ENCODE measurements at regions not wholly inside any gene's neighbourhood (a gene's known extent, or its start where the extent isn't known, plus 50 kb on each side); places are given as distances from the start of the nearest gene placed in this dataset.

- DNase-seq = peak; percentile 54 to 69
These were observed 339.7 kb downstream of the HGF start for GRCh38 chr7:81430150-81430549.

GRCh38 chr7:81427461-81427860, 342.4 kb downstream of the HGF start:
- no peaks in the 10 kb centered on the region for H3K36me3 ChIP-seq
- no peaks in the 10 kb centered on the region for H3K27me3 ChIP-seq
- no peak overlapping the region for H3K27ac ChIP-seq
- no peak for DNase-seq
- no peaks in the 10 kb centered on the region for H3K9me3 ChIP-seq (replicated peaks)
- H3K4me1 ChIP-seq = peaks cover 4% of the 10 kb centered on the region
- H3K4me3 ChIP-seq = no peak overlapping the region

More at GRCh38 chr7:81430150-81430549, 339.7 kb downstream of the HGF start:
- Histone ChIP-seq H3K9me3 (replicated peaks) (no peaks in the 10 kb centered on the region), H3K27me3 (no peaks in the 10 kb centered on the region), H3K4me3 (no peak overlapping the region), H3K27ac (no peak overlapping the region), H3K36me3 (no peaks in the 10 kb centered on the region), H3K4me1 (peaks cover 4% of the 10 kb centered on the region)

- Histone ChIP-seq H3K36me3 (no peaks in the 10 kb centered on the region), H3K4me1 (no peaks in the 10 kb centered on the region), H3K4me3 (no peak overlapping the region), H3K27ac (no peak overlapping the region), H3K9me3 (replicated peaks) (peaks cover 3% of the 10 kb centered on the region; the same call in 1 of the 2 replicates), H3K27me3 (no peaks in the 10 kb centered on the region)
- DNase-seq = no peak
These were observed 349.2 kb downstream of the HGF start for GRCh38 chr7:81420526-81421226.

GRCh38 chr7:81419731-81420130, 350.1 kb downstream of the HGF start:
- H3K27ac ChIP-seq = no peak overlapping the region

GRCh38 chr7:81416659-81417058, 353.2 kb downstream of the HGF start:
- H3K27me3 ChIP-seq = no peaks in the 10 kb centered on the region
- H3K9me3 ChIP-seq (replicated peaks) = peaks cover 3% of the 10 kb centered on the region; the same call in 1 of the 2 replicates
- no peaks in the 10 kb centered on the region for H3K36me3 ChIP-seq
- no peak for DNase-seq
- no peaks in the 10 kb centered on the region for H3K4me1 ChIP-seq
- H3K4me3 ChIP-seq = no peak overlapping the region
- H3K27ac ChIP-seq = no peak overlapping the region

More at GRCh38 chr7:81419731-81420130, 350.1 kb downstream of the HGF start:
- no peaks in the 10 kb centered on the region for H3K36me3 ChIP-seq
- no peaks in the 10 kb centered on the region for H3K4me1 ChIP-seq
- no peak for DNase-seq
- H3K27me3 ChIP-seq = no peaks in the 10 kb centered on the region
- H3K9me3 ChIP-seq (replicated peaks) = peaks cover 3% of the 10 kb centered on the region; the same call in 1 of the 2 replicates
- H3K4me3 ChIP-seq = no peak overlapping the region

- Histone ChIP-seq H3K36me3 (no peaks in the 10 kb centered on the region), H3K4me1 (peaks cover 7% of the 10 kb centered on the region; the same call in 1 of the 2 replicates), H3K27me3 (no peaks in the 10 kb centered on the region), H3K27ac (no peak overlapping the region), H3K4me3 (no peak overlapping the region), H3K9me3 (replicated peaks) (no peaks in the 10 kb centered on the region; the same call in 1 of the 2 replicates)
- DNase-seq = no peak
These were observed 354.7 kb downstream of the HGF start for GRCh38 chr7:81415181-81415580.

- no peak overlapping the region for H3K27ac ChIP-seq
- H3K9me3 ChIP-seq (replicated peaks) = no peaks in the 10 kb centered on the region; the same call in 1 of the 2 replicates
- DNase-seq = no peak
- H3K4me1 ChIP-seq = peaks cover 9% of the 10 kb centered on the region; the same call in 1 of the 2 replicates
- no peaks in the 10 kb centered on the region for H3K36me3 ChIP-seq
- no peaks in the 10 kb centered on the region for H3K27me3 ChIP-seq
- no peak overlapping the region for H3K4me3 ChIP-seq
These were observed 355.4 kb downstream of the HGF start for GRCh38 chr7:81414411-81414810.

GRCh38 chr7:81410471-81411117, 359.3 kb downstream of the HGF start:
- Histone ChIP-seq H3K4me1 (peaks cover 9% of the 10 kb centered on the region; the same call in 1 of the 2 replicates), H3K36me3 (no peaks in the 10 kb centered on the region), H3K4me3 (no peak overlapping the region), H3K27ac (no peak overlapping the region), H3K27me3 (no peaks in the 10 kb centered on the region), H3K9me3 (replicated peaks) (peaks cover 3% of the 10 kb centered on the region; the same call in 1 of the 2 replicates)
- peak in 1 of 2 experiments; percentile 30 for DNase-seq

GRCh38 chr7:81408728-81409127, 361.1 kb downstream of the HGF start:
- Histone ChIP-seq H3K27ac (no peak overlapping the region), H3K27me3 (no peaks in the 10 kb centered on the region), H3K36me3 (no peaks in the 10 kb centered on the region), H3K9me3 (replicated peaks) (peaks cover 3% of the 10 kb centered on the region; the same call in 1 of the 2 replicates), H3K4me3 (no peak overlapping the region), H3K4me1 (peaks cover 9% of the 10 kb centered on the region; the same call in 1 of the 2 replicates)
- no peak for DNase-seq

GRCh38 chr7:81407094-81407493, 362.8 kb downstream of the HGF start:
- no peaks in the 10 kb centered on the region for H3K27me3 ChIP-seq
- H3K4me1 ChIP-seq = peaks cover 9% of the 10 kb centered on the region; the same call in 1 of the 2 replicates
- no peak overlapping the region for H3K27ac ChIP-seq
- no peak for DNase-seq
- no peak overlapping the region for H3K4me3 ChIP-seq
- no peaks in the 10 kb centered on the region for H3K36me3 ChIP-seq
- peaks cover 3% of the 10 kb centered on the region; the same call in 1 of the 2 replicates for H3K9me3 ChIP-seq (replicated peaks)

GRCh38 chr7:81404669-81405068, 365.2 kb downstream of the HGF start:
- no peak for DNase-seq
- H3K36me3 ChIP-seq = no peaks in the 10 kb centered on the region
- 0 out of 2 replicates have a peak, but pooled peaks cover 3% of the 10 kb centered on the region for H3K9me3 ChIP-seq (replicated peaks)
- H3K4me1 ChIP-seq = no peaks in the 10 kb centered on the region
- H3K27ac ChIP-seq = no peak overlapping the region
- no peaks in the 10 kb centered on the region for H3K27me3 ChIP-seq
- H3K4me3 ChIP-seq = no peak overlapping the region

GRCh38 chr7:81402227-81402626, 367.6 kb downstream of the HGF start:
- Histone ChIP-seq H3K36me3 (no peaks in the 10 kb centered on the region), H3K4me1 (no peaks in the 10 kb centered on the region), H3K9me3 (replicated peaks) (0 out of 2 replicates have a peak, but pooled peaks cover 3% of the 10 kb centered on the region), H3K27me3 (no peaks in the 10 kb centered on the region), H3K27ac (no peak overlapping the region), H3K4me3 (no peak overlapping the region)
- peak in 1 of 2 experiments; percentile 12 for DNase-seq

GRCh38 chr7:81399471-81399870, 370.4 kb downstream of the HGF start:
- Histone ChIP-seq H3K4me3 (no peak overlapping the region), H3K9me3 (replicated peaks) (no peaks in the 10 kb centered on the region), H3K4me1 (no peaks in the 10 kb centered on the region), H3K36me3 (no peaks in the 10 kb centered on the region), H3K27ac (no peak overlapping the region), H3K27me3 (no peaks in the 10 kb centered on the region)
- DNase-seq = no peak

- DNase-seq = no peak
- Histone ChIP-seq H3K4me1 (no peaks in the 10 kb centered on the region), H3K27me3 (no peaks in the 10 kb centered on the region), H3K4me3 (no peak overlapping the region), H3K27ac (no peak overlapping the region), H3K36me3 (no peaks in the 10 kb centered on the region), H3K9me3 (replicated peaks) (no peaks in the 10 kb centered on the region)
These were observed 375.8 kb downstream of the HGF start for GRCh38 chr7:81394029-81394428.

GRCh38 chr7:81393018-81393417, 376.8 kb downstream of the HGF start:
- Histone ChIP-seq H3K27me3 (no peaks in the 10 kb centered on the region), H3K36me3 (no peaks in the 10 kb centered on the region), H3K4me3 (no peak overlapping the region), H3K9me3 (replicated peaks) (no peaks in the 10 kb centered on the region), H3K4me1 (no peaks in the 10 kb centered on the region), H3K27ac (no peak overlapping the region)
- no peak for DNase-seq
